ENCODE measurements at regions not wholly inside any gene's neighbourhood (a gene's known extent, or its start where the extent isn't known, plus 50 kb on each side); places are given as distances from the start of the nearest gene placed in this dataset.

- no peak overlapping the region for H3K27ac ChIP-seq
- no peak overlapping the region for H3K4me3 ChIP-seq (IDR thresholded peaks at IDR 0.05; ENCODE audit: insufficient read depth, low read depth, low read length)
- no peak overlapping the region for H2AFZ ChIP-seq (ENCODE audit: low read depth)
- H4K20me1 ChIP-seq (ENCODE audit: insufficient read depth): no peaks in the 10 kb centered on the region
- no peaks in the 10 kb centered on the region for H3K36me3 ChIP-seq (ENCODE audit: insufficient read depth)
- no peaks in the 10 kb centered on the region for H3K27me3 ChIP-seq (ENCODE audit: insufficient read depth, low read depth)
- no peak overlapping the region for H3K9ac ChIP-seq
- H3K4me1 ChIP-seq (ENCODE audit: low read depth, poor library complexity, severe bottlenecking): no peaks in the 10 kb centered on the region
- TF ChIP-seq CTCF (conservative IDR thresholded peaks at IDR 0.05; ENCODE audit: low read depth, low read length): no peak
- H3K79me2 ChIP-seq (ENCODE audit: insufficient read depth, low read depth): no peaks in the 10 kb centered on the region
- no peak overlapping the region for H3K4me2 ChIP-seq
Measured at GRCh38 chr4:178823673-178824295, 1381.5 kb upstream of the AGA start.

- Histone ChIP-seq H3K36me3 (ENCODE audit: insufficient read depth) (no peaks in the 10 kb centered on the region), H3K27ac (no peak overlapping the region), H3K4me2 (no peak overlapping the region), H4K20me1 (ENCODE audit: insufficient read depth) (no peaks in the 10 kb centered on the region), H3K79me2 (ENCODE audit: insufficient read depth, low read depth) (no peaks in the 10 kb centered on the region), H3K9ac (no peak overlapping the region), H3K4me1 (ENCODE audit: low read depth, poor library complexity, severe bottlenecking) (no peaks in the 10 kb centered on the region), H2AFZ (ENCODE audit: low read depth) (no peak overlapping the region), H3K4me3 (IDR thresholded peaks at IDR 0.05; ENCODE audit: insufficient read depth, low read depth, low read length) (no peak overlapping the region), H3K27me3 (ENCODE audit: insufficient read depth, low read depth) (no peaks in the 10 kb centered on the region)
- TF ChIP-seq CTCF (conservative IDR thresholded peaks at IDR 0.05; ENCODE audit: low read depth, low read length): no peak
Measured at GRCh38 chr4:178836865-178837264, 1394.6 kb upstream of the AGA start.

GRCh38 chr4:178838776-178839175 lies 1396.5 kb upstream of the AGA start:
- Histone ChIP-seq H3K9ac (no peak overlapping the region), H3K4me1 (ENCODE audit: low read depth, poor library complexity, severe bottlenecking) (no peaks in the 10 kb centered on the region), H3K4me3 (IDR thresholded peaks at IDR 0.05; ENCODE audit: insufficient read depth, low read depth, low read length) (no peak overlapping the region), H4K20me1 (ENCODE audit: insufficient read depth) (no peaks in the 10 kb centered on the region), H3K4me2 (no peak overlapping the region), H3K36me3 (ENCODE audit: insufficient read depth) (no peaks in the 10 kb centered on the region), H3K27ac (no peak overlapping the region), H3K27me3 (ENCODE audit: insufficient read depth, low read depth) (no peaks in the 10 kb centered on the region), H2AFZ (ENCODE audit: low read depth) (no peak overlapping the region), H3K79me2 (ENCODE audit: insufficient read depth, low read depth) (no peaks in the 10 kb centered on the region)
- no peak for TF ChIP-seq CTCF (conservative IDR thresholded peaks at IDR 0.05; ENCODE audit: low read depth, low read length)

- Histone ChIP-seq H3K79me2 (ENCODE audit: insufficient read depth, low read depth) (no peaks in the 10 kb centered on the region), H2AFZ (ENCODE audit: low read depth) (no peak overlapping the region), H3K36me3 (ENCODE audit: insufficient read depth) (no peaks in the 10 kb centered on the region), H3K27ac (no peak overlapping the region), H3K4me1 (ENCODE audit: low read depth, poor library complexity, severe bottlenecking) (no peaks in the 10 kb centered on the region), H3K4me2 (no peak overlapping the region), H3K9ac (no peak overlapping the region), H4K20me1 (ENCODE audit: insufficient read depth) (no peaks in the 10 kb centered on the region), H3K27me3 (ENCODE audit: insufficient read depth, low read depth) (no peaks in the 10 kb centered on the region), H3K4me3 (IDR thresholded peaks at IDR 0.05; ENCODE audit: insufficient read depth, low read depth, low read length) (no peak overlapping the region)
- no peak for TF ChIP-seq CTCF (conservative IDR thresholded peaks at IDR 0.05; ENCODE audit: low read depth, low read length)
Measured at GRCh38 chr4:178856139-178856800, 1414.0 kb upstream of the AGA start.

Data from KMS-11 (cell line).